Psoas muscle (tissue), 7 donors: ENCODE measurements at regions not wholly inside any gene's neighbourhood (a gene's known extent, or its start where the extent isn't known, plus 50 kb on each side); places are given as distances from the start of the nearest gene placed in this dataset.

ENCODE experiments used
- ATAC-seq, 4 donors: fragments of 200-7000 bp; cut with Tn5 transposase; one replicate each; pipeline ENCODE4 v1.9.1; 2020; ENCODE audit warnings: moderate library complexity in 3 of 4, mild to moderate bottlenecking in 2 of 4
- DNase-seq, 2 donors: peaks; one replicate each; pipeline ENCODE4 v3.0.0-alpha.2; 2020
- H3K27ac ChIP-seq: fragments of 200-600 bp; one replicate; pipeline ENCODE4 v1.8.0; 2022
- H3K27me3 ChIP-seq, 3 donors: fragments of 200-600 bp in 1 of 3; one replicate each; pipeline versions ENCODE4 v1.6.1 to v1.8.0; 2013 to 2022; ENCODE audit warnings: low read length in 2 of 3, mild to moderate bottlenecking in 2 of 3, moderate library complexity in 1 of 3; ENCODE audit not compliant: insufficient read depth in 3 of 3
- H3K36me3 ChIP-seq, 2 donors: fragments of 200-600 bp in 1 of 2; one replicate each; pipeline versions ENCODE4 v1.6.1 to v1.8.0; 2013 to 2022; ENCODE audit warnings: low read depth in 1 of 2, mild to moderate bottlenecking in 1 of 2, moderate library complexity in 1 of 2; ENCODE audit not compliant: insufficient read depth in 1 of 2
- H3K4me1 ChIP-seq: fragments of 200-600 bp; one replicate; pipeline ENCODE4 v1.8.0; 2022
- H3K4me3 ChIP-seq: fragments of 200-600 bp; one replicate; pipeline ENCODE4 v1.8.0; 2022; ENCODE audit warnings: mild to moderate bottlenecking
- H3K9me3 ChIP-seq: fragments of 200-600 bp; one replicate; pipeline ENCODE4 v1.8.0; 2022
- CTCF ChIP-seq: fragments of 200-600 bp; IDR thresholded peaks from one replicate; pipeline ENCODE4 v1.8.0; 2022; ENCODE audit warnings: antibody characterized with exemption
- WGBS, 3 donors: extraction: QIAGEN DNeasy Blood & Tissue Kit; methylation state at CpG; one replicate each; pipeline versions ENCODE4 v1.1.6 to v1.1.7; 2013; 5-methylcytosine and 5-hydroxymethylcytosine counted together
- intact Hi-C, 2 donors: fragments of 100-400 bp; cut with DNase I; formaldehyde crosslinking; loops; one replicate each; pipeline versions ENCODE4 v1.11.0 to v1.14.2; 2022
- donor health status: healthy with polysubstance abuse.
- donor health status: DM: no; HTN: no; CAD: no; lungs with moderate emphysema.
- donor health status: Bipolar disorder and iron deficiency.
- donor health status: healthy.
- donor health status: DM: yes; HTN: yes; CAD: no.
- donor health status: DM: no; HTN: no; CAD: no.
- donor health status: DM: yes; HTN: yes; CAD: no.

GRCh38 chr6:1233924-1234323 lies 78.0 kb upstream of the FOXQ1 start:
- intact Hi-C loops = no loop called here
- Histone ChIP-seq H3K27ac (no peak overlapping the region), H3K9me3 (no peaks in the 10 kb centered on the region), H3K36me3 (no peaks in the 10 kb centered on the region), H3K4me3 (no peak overlapping the region), H3K4me1 (no peaks in the 10 kb centered on the region), H3K27me3 (peaks cover 0 to 27% (median 2%) of the 10 kb centered on the region in 3 donors)
- no peak for TF ChIP-seq CTCF
- 73 to 80% (median 76%) methylated on average over 11 of the region's 11 CpGs for WGBS, 3 donors
- ATAC-seq (no peak), DNase-seq (no peak)

GRCh38 chr6:1232578-1232977 lies 79.3 kb upstream of the FOXQ1 start:
- 79 to 83% (median 80%) methylated on average over 3 of the region's 3 CpGs for WGBS, 3 donors
- intact Hi-C loops = no loop called here
- no peaks in the 10 kb centered on the region for H3K36me3 ChIP-seq
- no peaks in the 10 kb centered on the region for H3K4me1 ChIP-seq
- H3K9me3 ChIP-seq = no peaks in the 10 kb centered on the region
- H3K27me3 ChIP-seq = peaks cover 0 to 27% (median 2%) of the 10 kb centered on the region in 3 donors
- H3K27ac ChIP-seq = no peak overlapping the region
- no peak for ATAC-seq
- H3K4me3 ChIP-seq = no peak overlapping the region
- no peak for TF ChIP-seq CTCF
- no peak for DNase-seq

DNA sequence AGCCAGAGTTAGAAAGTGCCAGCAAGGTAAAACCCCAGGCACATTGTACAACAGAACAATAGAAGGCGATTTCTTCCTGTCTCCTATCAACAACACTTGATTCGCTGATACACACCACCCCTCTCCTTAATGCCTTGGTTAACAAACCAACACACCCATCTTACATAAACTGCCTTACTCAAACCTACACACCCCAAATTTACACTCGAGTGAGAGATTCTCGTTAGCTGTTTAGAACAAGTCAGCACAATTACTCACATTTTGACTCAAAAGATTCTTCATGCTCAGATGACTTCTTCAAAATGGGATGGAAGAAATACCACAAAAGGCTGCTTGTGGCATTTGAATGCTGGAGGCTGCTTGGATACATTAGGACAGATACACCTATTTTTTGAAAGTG lies 80.0 kb upstream of the FOXQ1 start:
- WGBS, 3 donors = 70 to 72% (median 71%) methylated on average over 4 of the region's 4 CpGs
- no peaks in the 10 kb centered on the region for H3K36me3 ChIP-seq
- intact Hi-C loops = no loop called here
- ATAC-seq (no peak), DNase-seq (no peak)
- peaks cover 0 to 27% (median 0%) of the 10 kb centered on the region in 3 donors for H3K27me3 ChIP-seq
- no peak overlapping the region for H3K4me3 ChIP-seq
- H3K4me1 ChIP-seq = no peaks in the 10 kb centered on the region
- H3K27ac ChIP-seq = no peak overlapping the region
- TF ChIP-seq CTCF = no peak
- H3K9me3 ChIP-seq = no peaks in the 10 kb centered on the region

GRCh38 chr6:1230689-1231605 lies 81.0 kb upstream of the FOXQ1 start:
- WGBS, 3 donors = 56 to 62% (median 61%) methylated on average over 8 of the region's 8 CpGs
- no peak for TF ChIP-seq CTCF
- peaks cover 0 to 27% (median 0%) of the 10 kb centered on the region in 3 donors for H3K27me3 ChIP-seq
- no peaks in the 10 kb centered on the region for H3K4me1 ChIP-seq
- no peak overlapping the region for H3K27ac ChIP-seq
- ATAC-seq (no peak), DNase-seq (no peak)
- no peak overlapping the region for H3K4me3 ChIP-seq
- intact Hi-C loops = no loop called here
- H3K9me3 ChIP-seq = no peaks in the 10 kb centered on the region
- no peaks in the 10 kb centered on the region for H3K36me3 ChIP-seq
